WERI-Rb-1 (cell line): ENCODE measurements at regions not wholly inside any gene's neighbourhood (a gene's known extent, or its start where the extent isn't known, plus 50 kb on each side); places are given as distances from the start of the nearest gene placed in this dataset.
"Not testable (repeated sequence)": the region's sequence is repeated elsewhere in the genome, so short reads cannot be mapped to it uniquely, and the experiment has no call there.

Experiments used
- DNase-seq: peaks from one replicate; pipeline ENCODE4 v3.0.0-alpha.2; 2020
- H3K27ac ChIP-seq: fragments of 250-450 bp; sonication (Bioruptor Pico); 2 replicates; pipeline ENCODE4 v1.5.1; 2020; ENCODE audit warnings: mild to moderate bottlenecking, moderate library complexity
- H3K27me3 ChIP-seq: fragments of 250-450 bp; sonication (Bioruptor Pico); 2 replicates; pipeline ENCODE4 v1.5.1; 2021; ENCODE audit warnings: mild to moderate bottlenecking, low read depth, moderate library complexity; ENCODE audit not compliant: insufficient read depth, severe bottlenecking
- H3K36me3 ChIP-seq: fragments of 250-450 bp; sonication (Bioruptor Pico); 2 replicates; pipeline ENCODE4 v1.5.1; 2020; ENCODE audit warnings: mild to moderate bottlenecking, moderate library complexity
- H3K4me3 ChIP-seq: 2 replicates; pipeline ENCODE4 v1.5.1; 2011; ENCODE audit warnings: low read depth, mild to moderate bottlenecking, control low read depth, low read length
- H3K9me3 ChIP-seq: fragments of 250-450 bp; sonication (Bioruptor Pico); 2 replicates; pipeline ENCODE4 v1.5.1; 2021; ENCODE audit warnings: mild to moderate bottlenecking, moderate library complexity; ENCODE audit not compliant: severe bottlenecking
- CTCF ChIP-seq: IDR thresholded peaks from 2 replicates; pipeline ENCODE4 v1.5.1; 2011; ENCODE audit warnings: low read depth, mild to moderate bottlenecking, control low read depth, inconsistent platforms, low read length

- no peak for TF ChIP-seq CTCF
- DNase-seq = no peak
- no peak overlapping the region for H3K4me3 ChIP-seq
- H3K27ac ChIP-seq = no peak overlapping the region
- no peaks in the 10 kb centered on the region for H3K27me3 ChIP-seq
- no peaks in the 10 kb centered on the region for H3K36me3 ChIP-seq
- no peaks in the 10 kb centered on the region for H3K9me3 ChIP-seq
Observed at GRCh38 chr18:38167623-38168022, 602.0 kb upstream of the CELF4 start.

- DNase-seq, H3K36me3 ChIP-seq, H3K9me3 ChIP-seq, H3K4me3 ChIP-seq, H3K27me3 ChIP-seq, H3K27ac ChIP-seq: not testable (repeated sequence)
Observed at GRCh38 chr18:38153116-38153515, 587.5 kb upstream of the CELF4 start.

GRCh38 chr18:38116716-38117115, 551.1 kb upstream of the CELF4 start:
- DNase-seq = no peak
- Histone ChIP-seq H3K9me3 (no peaks in the 10 kb centered on the region), H3K4me3 (no peak overlapping the region), H3K36me3 (no peaks in the 10 kb centered on the region), H3K27ac (no peak overlapping the region), H3K27me3 (no peaks in the 10 kb centered on the region)
- no peak for TF ChIP-seq CTCF

- no peak for TF ChIP-seq CTCF
- no peaks in the 10 kb centered on the region for H3K27me3 ChIP-seq
Observed at GRCh38 chr18:38115201-38115600, 549.6 kb upstream of the CELF4 start.

GRCh38 chr18:38087538-38087937, 521.9 kb upstream of the CELF4 start:
- H3K27me3 ChIP-seq = no peaks in the 10 kb centered on the region
- no peak overlapping the region for H3K4me3 ChIP-seq
- H3K36me3 ChIP-seq = no peaks in the 10 kb centered on the region
- no peak overlapping the region for H3K27ac ChIP-seq
- DNase-seq = no peak
- H3K9me3 ChIP-seq = no peaks in the 10 kb centered on the region
- no peak for TF ChIP-seq CTCF

More at GRCh38 chr18:38115201-38115600, 549.6 kb upstream of the CELF4 start:
- no peak overlapping the region for H3K27ac ChIP-seq
- no peak for DNase-seq
- H3K4me3 ChIP-seq = no peak overlapping the region
- no peaks in the 10 kb centered on the region for H3K9me3 ChIP-seq
- no peaks in the 10 kb centered on the region for H3K36me3 ChIP-seq

GRCh38 chr18:38081516-38081915, 515.9 kb upstream of the CELF4 start:
- no peak for DNase-seq
- Histone ChIP-seq H3K4me3 (no peak overlapping the region), H3K27ac (no peak overlapping the region), H3K9me3 (no peaks in the 10 kb centered on the region), H3K27me3 (no peaks in the 10 kb centered on the region), H3K36me3 (no peaks in the 10 kb centered on the region)
- no peak for TF ChIP-seq CTCF
